Gastroesophageal sphincter (tissue), 3 donors: ENCODE measurements at regions not wholly inside any gene's neighbourhood (a gene's known extent, or its start where the extent isn't known, plus 50 kb on each side); places are given as distances from the start of the nearest gene placed in this dataset.

ENCODE experiments used
- CTCF ChIP-seq, 4 experiments: fragments of 200-600 bp in 2 of 4; fragments of 450-650 bp in 2 of 4; sonication (generic) in 1 of 4; IDR thresholded peaks; one replicate each; pipeline ENCODE4 v1.5.1; 2017 to 2019; ENCODE audit warnings: antibody characterized with exemption in 4 of 4, mild to moderate bottlenecking in 2 of 4, moderate library complexity in 2 of 4
- EP300 ChIP-seq: sonication (generic); formaldehyde crosslinking; IDR thresholded peaks from one replicate; pipeline ENCODE4 v1.6.1; 2017; ENCODE audit warnings: antibody characterized with exemption, mild to moderate bottlenecking
- POLR2A ChIP-seq, 2 donors: fragments of 450-650 bp; IDR thresholded peaks; one replicate each; pipeline ENCODE4 v1.6.1; 2017; ENCODE audit warnings: antibody characterized with exemption in 2 of 2, mild to moderate bottlenecking in 2 of 2, moderate library complexity in 1 of 2

GRCh38 chr1:219076326-219076937 lies 97.2 kb upstream of the LYPLAL1 start:
- TF ChIP-seq EP300 (no peak), CTCF (IDR thresholded peaks at IDR 0.05) (no peak), POLR2A (IDR thresholded peaks at IDR 0.05) (no peak)
